ENCODE measurements at regions not wholly inside any gene's neighbourhood (a gene's known extent, or its start where the extent isn't known, plus 50 kb on each side); places are given as distances from the start of the nearest gene placed in this dataset.

DNA sequence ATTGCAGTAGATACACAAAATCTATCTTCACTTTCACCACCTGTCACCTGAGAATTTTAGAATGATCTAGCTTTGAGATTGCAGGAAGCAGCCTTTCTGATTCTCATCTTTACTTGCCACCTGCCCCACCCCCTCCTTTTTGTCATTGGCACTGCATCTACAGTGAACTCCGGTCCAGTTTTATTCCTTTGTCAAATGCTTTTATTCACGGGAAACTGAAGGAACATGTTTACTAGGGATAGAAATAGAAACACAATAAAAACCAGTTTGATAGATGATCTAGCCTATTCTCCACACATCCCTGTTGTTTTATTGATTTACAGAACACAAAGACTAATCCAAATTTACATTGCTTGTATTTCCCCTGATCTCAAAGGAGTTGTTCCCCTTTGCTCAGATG lies 471.7 kb upstream of the STXBP6 start:
- H3K36me3 ChIP-seq = no peaks in the 10 kb centered on the region
- no peaks in the 10 kb centered on the region for H3K27me3 ChIP-seq
- TF ChIP-seq EP300 (IDR thresholded peaks at IDR 0.05) = no peak
- no peak for TF ChIP-seq POLR2AphosphoS5 (IDR thresholded peaks at IDR 0.05)
- TF ChIP-seq, protein P1, sequence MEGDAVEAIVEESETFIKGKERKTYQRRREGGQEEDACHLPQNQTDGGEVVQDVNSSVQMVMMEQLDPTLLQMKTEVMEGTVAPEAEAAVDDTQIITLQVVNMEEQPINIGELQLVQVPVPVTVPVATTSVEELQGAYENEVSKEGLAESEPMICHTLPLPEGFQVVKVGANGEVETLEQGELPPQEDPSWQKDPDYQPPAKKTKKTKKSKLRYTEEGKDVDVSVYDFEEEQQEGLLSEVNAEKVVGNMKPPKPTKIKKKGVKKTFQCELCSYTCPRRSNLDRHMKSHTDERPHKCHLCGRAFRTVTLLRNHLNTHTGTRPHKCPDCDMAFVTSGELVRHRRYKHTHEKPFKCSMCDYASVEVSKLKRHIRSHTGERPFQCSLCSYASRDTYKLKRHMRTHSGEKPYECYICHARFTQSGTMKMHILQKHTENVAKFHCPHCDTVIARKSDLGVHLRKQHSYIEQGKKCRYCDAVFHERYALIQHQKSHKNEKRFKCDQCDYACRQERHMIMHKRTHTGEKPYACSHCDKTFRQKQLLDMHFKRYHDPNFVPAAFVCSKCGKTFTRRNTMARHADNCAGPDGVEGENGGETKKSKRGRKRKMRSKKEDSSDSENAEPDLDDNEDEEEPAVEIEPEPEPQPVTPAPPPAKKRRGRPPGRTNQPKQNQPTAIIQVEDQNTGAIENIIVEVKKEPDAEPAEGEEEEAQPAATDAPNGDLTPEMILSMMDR (IDR thresholded peaks at IDR 0.05) = no peak
- no peak for TF ChIP-seq POLR2A (IDR thresholded peaks at IDR 0.05)
- intact Hi-C loops (cut with DNase I; ENCODE audit: low total_unique reads) = no loop called here
- H3K4me1 ChIP-seq = no peaks in the 10 kb centered on the region
- H3K4me3 ChIP-seq = no peak overlapping the region
- no peaks in the 10 kb centered on the region for H3K9me3 ChIP-seq
- no peak overlapping the region for H3K27ac ChIP-seq
- 40 to 65% (median 48%) methylated on average over 2 of the region's 2 CpGs for WGBS, 5 donors
- no peak for DNase-seq

DNA sequence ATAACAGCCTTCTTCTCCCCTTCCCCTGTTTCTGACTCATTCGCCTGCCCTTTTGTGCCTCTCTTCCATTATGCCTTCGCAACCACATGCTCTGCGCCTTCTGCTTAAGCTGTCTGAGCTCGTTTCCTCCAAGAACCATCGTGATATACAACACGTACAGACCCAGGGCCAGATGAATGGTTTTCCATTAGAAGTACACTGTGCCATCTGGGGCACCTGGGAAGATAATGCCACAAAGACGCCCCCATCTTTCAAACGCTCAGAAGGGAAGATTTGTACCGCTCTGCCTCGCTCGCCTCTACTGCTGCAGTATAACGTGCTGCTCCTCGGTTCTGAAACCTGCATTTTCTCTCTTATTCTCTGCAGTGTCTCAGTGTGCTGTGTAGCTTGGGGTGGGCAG lies 470.9 kb upstream of the STXBP6 start:
- TF ChIP-seq POLR2AphosphoS5 (IDR thresholded peaks at IDR 0.05) (no peak), POLR2A (IDR thresholded peaks at IDR 0.05) (no peak), EP300 (IDR thresholded peaks at IDR 0.05) (no peak)
- TF ChIP-seq, protein P1 (IDR thresholded peaks at IDR 0.05) = no peak
- DNase-seq = no peak
- intact Hi-C loops (cut with DNase I; ENCODE audit: low total_unique reads) = no loop called here
- Histone ChIP-seq H3K36me3 (no peaks in the 10 kb centered on the region), H3K9me3 (no peaks in the 10 kb centered on the region), H3K4me3 (no peak overlapping the region), H3K4me1 (no peaks in the 10 kb centered on the region), H3K27ac (no peak overlapping the region), H3K27me3 (no peaks in the 10 kb centered on the region)
- WGBS, 5 donors = 86 to 89% (median 87%) methylated on average over 13 of the region's 13 CpGs

DNA sequence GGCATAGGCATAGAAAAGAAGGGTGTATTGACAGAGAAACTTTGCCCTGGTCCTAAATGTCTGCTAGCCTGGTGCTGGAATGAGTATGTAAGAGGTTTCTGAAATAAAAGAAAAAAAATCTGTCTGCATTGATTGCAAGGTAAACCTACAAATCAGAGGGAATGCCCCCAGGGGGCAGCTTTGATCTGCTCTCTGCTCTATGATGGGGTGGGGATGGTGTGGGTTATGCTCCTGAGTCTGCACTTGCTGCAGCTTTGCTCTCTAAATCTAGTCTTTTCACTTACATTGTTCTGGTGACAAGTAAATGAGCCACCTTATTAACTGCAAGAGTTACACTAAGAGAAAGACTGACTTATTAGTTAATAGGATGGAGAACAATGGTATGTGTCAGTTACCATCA lies 468.4 kb upstream of the STXBP6 start:
- Histone ChIP-seq H3K4me3 (no peak overlapping the region), H3K4me1 (no peaks in the 10 kb centered on the region), H3K27me3 (no peaks in the 10 kb centered on the region), H3K9me3 (no peaks in the 10 kb centered on the region), H3K27ac (no peak overlapping the region), H3K36me3 (no peaks in the 10 kb centered on the region)
- intact Hi-C loops (cut with DNase I; ENCODE audit: low total_unique reads) = no loop called here
- TF ChIP-seq POLR2AphosphoS5 (IDR thresholded peaks at IDR 0.05) (no peak), EP300 (IDR thresholded peaks at IDR 0.05) (no peak), POLR2A (IDR thresholded peaks at IDR 0.05) (no peak)
- TF ChIP-seq, protein P1 (IDR thresholded peaks at IDR 0.05) = no peak
- no peak for DNase-seq

DNA sequence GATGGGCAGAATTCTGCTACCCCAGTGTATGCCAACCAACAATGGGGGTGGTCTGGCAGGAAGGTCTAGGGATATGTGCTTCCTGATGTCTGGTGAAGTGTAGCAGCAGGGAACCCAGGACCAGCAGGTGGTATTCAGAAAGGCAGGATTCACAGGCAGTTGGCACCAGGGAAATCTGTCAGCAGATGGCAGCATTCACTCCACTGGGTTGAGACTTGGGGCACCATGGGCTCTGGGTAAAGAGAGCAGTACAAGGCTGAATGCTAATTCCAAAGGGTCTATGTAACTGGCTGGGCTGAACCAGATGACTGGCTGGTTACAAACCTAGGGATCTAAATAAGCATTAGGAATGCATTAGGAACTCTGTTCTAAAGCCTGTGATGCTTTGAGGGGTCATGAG lies 466.9 kb upstream of the STXBP6 start:
- H3K27me3 ChIP-seq = no peaks in the 10 kb centered on the region
- H3K36me3 ChIP-seq = no peaks in the 10 kb centered on the region
- TF ChIP-seq EP300 (IDR thresholded peaks at IDR 0.05) (no peak), POLR2A (IDR thresholded peaks at IDR 0.05) (no peak)
- peaks cover 0 to 7% (median 0%) of the 10 kb centered on the region in 4 donors for H3K9me3 ChIP-seq
- no peak overlapping the region for H3K27ac ChIP-seq
- H3K4me3 ChIP-seq = no peak overlapping the region
- H3K4me1 ChIP-seq = no peaks in the 10 kb centered on the region
- no peak for DNase-seq
- intact Hi-C loops (cut with DNase I; ENCODE audit: low total_unique reads) = no loop called here

DNA sequence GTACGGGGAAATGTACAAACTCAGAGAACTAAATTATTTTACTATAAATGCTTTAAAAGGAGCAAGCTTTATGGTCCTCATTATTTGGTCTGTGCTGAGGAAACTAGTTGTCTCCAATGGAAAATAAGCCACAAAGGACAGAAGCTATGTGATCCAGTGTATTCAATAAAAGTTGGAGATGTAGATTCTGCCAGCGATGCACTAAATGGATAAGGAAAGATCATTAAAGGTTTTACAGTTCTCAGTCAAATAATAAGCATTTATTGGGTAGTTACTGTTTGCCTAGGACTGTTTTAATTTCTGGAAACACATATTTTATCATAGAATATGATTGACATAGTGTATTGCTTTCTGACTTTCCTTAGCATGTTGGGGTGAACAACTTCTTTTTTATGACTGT lies 458.9 kb upstream of the STXBP6 start:
- H3K4me1 ChIP-seq = no peaks in the 10 kb centered on the region
- H3K27ac ChIP-seq = no peak overlapping the region
- no peaks in the 10 kb centered on the region for H3K36me3 ChIP-seq
- 83 to 94% (median 90%) methylated on average over 2 of the region's 2 CpGs for WGBS, 5 donors
- DNase-seq = no peak
- no peak for TF ChIP-seq POLR2AphosphoS5 (IDR thresholded peaks at IDR 0.05)
- TF ChIP-seq POLR2A (IDR thresholded peaks at IDR 0.05) = no peak
- TF ChIP-seq, protein P1 (IDR thresholded peaks at IDR 0.05) = no peak
- no peak overlapping the region for H3K4me3 ChIP-seq
- intact Hi-C loops (cut with DNase I; ENCODE audit: low total_unique reads) = no loop called here
- H3K9me3 ChIP-seq = peaks cover 0 to 8% (median 0%) of the 10 kb centered on the region in 4 donors
- no peaks in the 10 kb centered on the region for H3K27me3 ChIP-seq
